GF-D8 (cell line): ENCODE measurements at regions not wholly inside any gene's neighbourhood (a gene's known extent, or its start where the extent isn't known, plus 50 kb on each side); places are given as distances from the start of the nearest gene placed in this dataset.

ENCODE experiments used
- DNase-seq: peaks from one replicate; lab custom pipeline; 2025; lab: John Stamatoyannopoulos, UW

DNA sequence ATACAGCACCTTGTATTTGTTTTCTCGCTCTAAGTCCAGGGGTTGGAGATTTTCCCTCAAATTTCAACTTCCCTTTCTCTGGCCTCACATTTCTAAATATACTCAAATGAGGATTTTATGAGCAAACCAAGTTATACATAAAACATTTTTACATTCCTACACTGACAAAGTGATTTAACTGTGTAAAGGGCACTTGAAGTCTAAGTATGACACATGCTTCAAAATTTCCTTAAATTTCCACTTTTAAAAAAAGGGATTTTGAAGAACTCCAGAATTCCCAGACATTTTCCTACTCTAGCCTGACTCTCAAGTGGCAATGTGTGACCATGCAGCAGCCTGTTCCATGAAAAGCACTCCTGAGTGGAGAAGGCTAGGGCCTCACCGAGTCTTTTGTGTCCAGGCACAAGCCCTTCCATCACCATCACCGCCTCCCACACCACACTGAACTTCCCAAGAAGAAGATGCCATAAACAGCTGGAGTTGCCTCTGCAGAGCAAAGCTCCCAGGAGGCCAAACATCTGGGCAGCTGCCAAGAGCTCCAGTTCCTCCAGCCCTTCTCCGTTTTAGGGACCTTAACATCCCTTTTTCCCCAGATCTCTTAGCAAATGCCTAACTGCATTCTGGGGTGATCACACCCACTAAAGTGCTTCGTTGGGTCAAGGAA, 68.9 kb downstream of the NCR2 start:
- no peak for DNase-seq

DNA sequence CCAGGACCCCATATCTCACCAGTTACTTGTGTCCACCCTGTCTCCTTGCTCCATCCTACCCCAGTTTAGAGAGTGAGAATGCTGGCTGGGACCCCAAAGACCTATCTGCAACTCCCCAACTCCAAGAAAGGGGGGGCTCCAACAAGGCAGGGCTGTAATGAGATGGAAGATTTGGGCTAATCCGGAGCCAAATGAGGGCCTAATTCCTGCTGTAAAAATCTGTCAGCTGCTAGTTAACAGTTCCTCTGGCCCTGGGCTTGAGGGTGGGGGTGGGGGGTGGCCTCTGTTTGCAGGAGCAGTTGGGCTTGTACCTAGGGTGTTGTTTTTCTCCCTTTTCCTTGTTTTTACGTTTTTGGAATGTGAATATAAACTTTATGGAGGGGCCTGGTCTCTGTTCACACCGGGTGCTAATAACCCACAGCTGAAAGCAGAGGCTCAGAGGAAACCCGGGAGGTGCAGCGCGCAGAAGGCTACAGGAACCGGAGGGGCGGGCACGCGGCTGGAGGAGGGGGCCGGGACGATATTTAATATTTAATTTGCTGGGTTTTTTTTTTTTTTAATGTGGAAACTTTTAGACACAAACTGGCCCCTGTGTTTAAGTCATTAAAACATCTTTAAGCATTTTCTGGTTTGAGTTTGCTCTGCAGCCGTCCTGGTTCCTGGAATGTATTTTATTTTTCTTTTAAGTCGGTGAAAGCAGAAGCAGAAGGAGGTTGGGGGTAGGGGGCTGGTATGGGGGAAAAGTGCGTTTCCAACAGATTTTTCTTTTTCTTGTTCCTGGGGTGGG, 70.7 kb downstream of the NCR2 start:
- DNase-seq, result no peak

DNA sequence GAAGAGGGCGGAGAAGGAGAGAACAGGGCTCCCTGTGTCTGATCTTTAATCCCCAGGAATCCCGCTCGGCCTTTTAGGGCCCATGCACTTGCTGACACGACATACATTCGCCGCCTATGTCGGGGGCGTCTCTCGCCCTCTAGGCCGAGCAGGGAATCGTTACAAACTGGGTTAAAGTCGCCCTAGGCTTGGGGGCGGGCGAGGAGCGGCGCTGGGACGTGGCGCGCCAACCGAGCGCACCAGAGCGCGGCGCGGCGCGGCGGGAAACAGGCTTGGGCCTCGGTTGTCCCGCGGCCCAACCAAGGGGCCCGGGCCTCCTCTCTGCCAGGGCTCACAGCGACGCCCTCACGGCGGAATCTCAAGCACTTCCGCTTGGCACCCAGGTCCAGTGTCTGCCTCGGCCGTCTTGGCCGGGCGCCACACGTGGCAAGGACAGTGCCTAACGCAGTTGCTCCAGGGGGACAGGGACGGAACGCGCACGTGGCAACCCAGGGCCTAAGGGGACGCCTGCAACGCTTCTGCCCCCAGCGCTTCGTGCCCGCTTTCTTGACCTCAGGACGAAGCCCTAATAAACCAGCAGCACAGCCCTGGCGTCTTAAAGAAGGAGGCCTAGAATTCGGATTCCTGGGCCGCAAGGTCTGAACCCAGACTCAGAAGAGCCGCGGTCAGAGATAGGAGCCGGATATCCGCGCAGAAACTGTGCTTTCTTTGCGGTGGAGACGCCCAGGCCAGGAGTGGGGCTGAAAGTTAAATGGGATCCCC, 71.5 kb downstream of the NCR2 start:
- DNase-seq, result no peak

DNA sequence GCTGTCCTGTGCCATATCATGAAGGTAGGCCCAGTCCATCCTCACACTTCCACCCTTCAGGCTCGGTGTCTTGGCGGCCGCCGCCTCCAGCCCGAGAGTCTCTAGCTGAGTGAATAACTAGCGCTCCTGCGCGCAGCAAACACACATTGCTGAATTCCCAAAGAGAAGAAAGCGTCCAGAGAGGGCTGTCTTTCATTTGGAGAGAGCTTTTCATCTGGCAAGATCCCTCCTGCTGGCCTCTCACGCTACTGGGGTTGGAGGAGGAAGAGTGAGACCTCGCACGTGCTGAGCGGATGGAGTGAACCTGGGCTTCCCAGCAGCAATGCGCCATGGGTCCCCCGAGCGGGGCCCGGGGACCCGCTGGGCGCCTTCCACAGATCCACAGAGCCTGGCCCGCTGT, 73.2 kb downstream of the NCR2 start:
- DNase-seq, result no peak

DNA sequence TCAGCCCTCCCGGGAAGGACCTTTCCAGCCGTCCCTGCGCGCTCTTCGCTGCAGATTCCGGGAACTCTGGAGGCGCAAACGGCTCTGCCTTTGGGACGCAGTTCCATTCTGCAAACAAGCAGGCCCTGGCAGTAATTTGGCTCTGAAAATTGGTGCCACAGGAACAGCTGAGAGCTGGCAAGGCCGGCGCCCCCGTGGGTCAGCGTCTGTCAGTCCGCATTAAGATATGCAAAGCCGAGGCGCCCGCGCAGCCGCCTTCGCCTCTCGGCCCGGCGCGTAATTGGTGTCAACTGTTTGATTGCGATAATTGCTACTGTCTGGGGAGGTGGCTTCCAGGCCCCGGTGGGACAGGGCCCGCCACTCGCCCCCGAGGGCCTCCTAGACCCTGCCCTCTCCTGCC, 73.6 kb downstream of the NCR2 start:
- DNase-seq, result no peak

DNA sequence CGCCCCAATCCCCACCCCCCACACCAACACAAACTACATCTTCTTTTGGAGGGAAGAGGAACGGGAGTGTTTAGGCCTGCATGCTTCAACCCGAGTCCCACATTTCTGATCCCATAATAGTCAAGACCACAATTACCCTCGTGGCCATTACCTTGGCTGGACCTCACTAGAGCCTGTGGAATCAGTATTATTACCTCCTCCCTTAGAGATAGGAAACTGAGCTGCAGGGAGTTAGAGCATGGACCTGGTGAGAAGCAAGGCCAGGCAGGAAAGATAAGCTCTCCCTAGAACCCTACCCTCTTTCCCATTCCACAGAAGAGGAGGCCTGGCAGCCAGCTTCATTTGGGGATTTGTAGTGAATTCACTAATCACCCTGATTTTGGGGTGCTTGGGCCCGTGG, 74.1 kb downstream of the NCR2 start:
- DNase-seq, result no peak

DNA sequence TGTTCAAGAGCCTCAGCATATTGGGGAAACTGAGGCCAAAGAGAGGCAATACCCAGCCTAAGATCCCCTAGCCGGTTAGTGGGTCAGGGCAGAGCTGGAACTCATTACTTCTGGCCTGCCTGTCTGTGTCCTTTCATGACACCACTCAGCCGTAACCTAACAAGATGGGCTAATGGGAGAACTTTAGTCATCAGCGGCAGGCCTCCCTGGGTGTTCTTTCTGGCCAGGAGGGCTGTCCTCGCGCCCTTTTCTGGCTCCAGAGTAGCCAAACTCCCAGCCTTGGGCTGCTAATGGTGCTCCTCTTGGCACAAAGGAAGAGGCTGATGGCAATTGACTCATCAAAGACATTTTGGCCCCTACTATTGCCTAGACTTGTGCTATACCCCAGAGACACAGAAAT, 76.6 kb downstream of the NCR2 start:
- DNase-seq, result no peak

DNA sequence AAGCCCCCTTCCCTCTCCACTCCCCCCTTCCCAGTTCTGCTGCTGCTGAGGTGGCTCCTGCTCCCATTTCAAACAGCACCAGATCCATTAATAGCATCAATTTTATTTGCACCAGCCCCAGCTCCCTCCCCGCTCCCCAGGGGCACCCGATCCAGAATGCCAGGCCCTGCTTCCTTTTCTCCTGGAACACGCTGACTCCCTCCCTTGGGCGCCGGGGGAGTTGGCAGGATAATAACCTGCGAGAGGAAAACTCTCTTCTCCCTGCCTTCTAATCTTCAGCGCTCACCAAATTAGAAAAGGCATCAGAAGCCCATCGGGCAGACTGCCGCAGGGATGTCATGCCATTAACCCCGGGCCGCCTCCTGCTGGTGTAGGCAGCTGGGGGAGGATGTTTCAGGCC, 77.8 kb downstream of the NCR2 start:
- DNase-seq, result no peak

DNA sequence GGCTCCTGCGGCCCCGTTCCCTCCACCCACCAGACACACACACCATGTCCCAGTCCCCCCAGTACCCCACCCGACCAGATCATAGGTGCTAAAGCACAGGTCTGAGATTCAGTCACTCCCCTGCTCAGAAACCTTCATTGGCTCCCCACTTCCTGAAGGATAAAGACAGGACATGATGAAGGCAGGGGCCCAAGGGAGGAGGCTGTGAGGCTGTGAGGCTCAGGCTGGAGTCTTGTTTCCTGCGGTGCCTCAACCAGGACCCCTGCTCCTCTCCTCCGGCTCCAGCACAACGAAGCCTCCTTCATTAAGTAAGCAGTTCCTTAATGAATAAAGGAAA, 81.1 kb downstream of the NCR2 start:
- no peak for DNase-seq

DNA sequence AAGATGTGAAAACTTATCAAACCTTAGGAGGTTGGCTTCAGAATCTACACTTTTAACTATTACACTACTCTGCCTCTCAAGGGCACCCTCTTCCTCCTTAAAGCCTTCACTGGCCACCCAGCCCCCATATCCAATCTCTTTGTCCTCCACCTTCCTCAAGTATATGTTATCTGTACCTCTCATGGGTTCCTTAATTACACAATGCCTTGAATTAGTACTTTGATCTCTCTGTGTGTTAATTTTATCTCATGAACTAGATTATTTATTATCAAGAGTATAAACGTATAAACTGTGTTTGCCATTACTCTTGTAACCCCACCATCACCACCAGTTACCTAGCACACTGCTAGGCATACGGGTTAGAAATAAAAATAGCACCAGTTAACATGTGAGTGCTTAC, 83.3 kb downstream of the NCR2 start:
- DNase-seq, result no peak

DNA sequence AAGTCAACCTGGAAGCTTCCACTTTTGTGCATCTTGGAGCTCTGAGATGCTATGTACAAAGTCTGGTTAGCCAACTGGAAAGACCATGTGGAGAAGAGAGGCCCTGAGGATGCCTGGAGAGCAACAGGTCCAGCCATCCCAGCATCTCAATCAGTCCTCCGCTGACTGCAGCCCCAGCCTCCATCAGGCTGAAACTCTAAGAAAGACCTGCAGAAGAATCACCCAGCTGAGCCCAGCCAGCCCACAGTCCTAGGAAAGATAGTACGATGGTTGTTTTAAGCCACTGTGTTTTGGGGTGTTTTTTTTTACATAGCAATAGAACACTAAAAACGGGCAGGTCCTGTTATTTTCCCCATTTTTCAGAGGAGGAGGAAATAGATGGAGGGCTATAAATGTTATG, 84.0 kb downstream of the NCR2 start:
- DNase-seq, result no peak

DNA sequence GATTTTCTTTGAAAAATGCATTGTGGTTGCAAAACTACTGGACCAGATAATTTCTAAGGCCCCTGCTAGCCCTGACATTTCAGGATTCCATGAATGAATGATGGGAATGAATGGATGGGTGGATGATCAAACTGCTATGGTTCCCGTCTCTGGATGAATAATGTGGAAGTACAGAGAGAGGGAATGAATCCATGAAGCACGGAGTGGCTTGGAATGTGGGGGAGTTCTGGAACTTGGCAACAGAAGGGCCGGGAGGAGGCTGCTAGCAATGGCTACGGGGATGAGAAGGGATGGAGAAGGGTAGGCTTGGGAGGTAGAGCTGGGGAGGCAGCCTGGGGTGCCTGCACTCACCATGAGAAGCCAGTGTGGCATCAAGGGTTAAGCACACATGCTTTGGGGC, 84.8 kb downstream of the NCR2 start:
- no peak for DNase-seq

DNA sequence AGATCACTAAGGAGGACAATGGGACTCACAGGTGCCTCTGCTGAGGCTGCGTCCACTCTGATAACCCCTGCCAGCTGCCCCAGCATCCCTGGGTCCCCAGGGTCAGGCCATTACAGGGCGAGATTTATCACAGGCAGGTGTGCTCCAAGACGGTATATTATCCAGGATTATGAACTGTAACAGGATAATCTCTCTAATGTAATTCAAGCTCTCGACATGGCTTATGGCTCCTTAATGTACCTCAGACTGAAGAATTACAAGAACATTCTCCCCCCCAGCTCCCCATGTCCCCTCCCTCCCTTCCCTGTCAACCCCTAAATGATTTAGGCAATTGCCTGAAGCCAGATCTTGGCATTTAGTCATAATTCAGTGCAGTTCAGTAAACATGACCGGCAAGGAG, 86.8 kb downstream of the NCR2 start:
- no peak for DNase-seq

DNA sequence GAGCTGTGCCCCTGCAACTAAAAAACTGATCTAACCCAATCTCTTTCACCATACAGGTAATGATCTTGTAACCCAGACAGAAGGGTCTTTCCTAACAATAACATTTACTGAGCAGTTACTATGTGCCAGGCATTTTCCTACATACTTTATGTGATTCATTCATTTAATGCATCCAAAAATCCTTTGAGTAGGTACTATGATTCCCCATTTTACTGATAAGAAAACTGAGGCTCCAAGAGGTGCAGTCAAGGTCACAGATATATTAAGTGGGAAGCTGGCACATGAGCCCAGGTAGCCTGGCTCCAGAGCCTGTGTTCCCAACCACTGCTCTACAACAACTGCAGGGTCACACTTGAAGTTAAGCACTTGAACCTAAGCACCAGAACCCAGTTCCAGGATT, 87.6 kb downstream of the NCR2 start:
- no peak for DNase-seq

DNA sequence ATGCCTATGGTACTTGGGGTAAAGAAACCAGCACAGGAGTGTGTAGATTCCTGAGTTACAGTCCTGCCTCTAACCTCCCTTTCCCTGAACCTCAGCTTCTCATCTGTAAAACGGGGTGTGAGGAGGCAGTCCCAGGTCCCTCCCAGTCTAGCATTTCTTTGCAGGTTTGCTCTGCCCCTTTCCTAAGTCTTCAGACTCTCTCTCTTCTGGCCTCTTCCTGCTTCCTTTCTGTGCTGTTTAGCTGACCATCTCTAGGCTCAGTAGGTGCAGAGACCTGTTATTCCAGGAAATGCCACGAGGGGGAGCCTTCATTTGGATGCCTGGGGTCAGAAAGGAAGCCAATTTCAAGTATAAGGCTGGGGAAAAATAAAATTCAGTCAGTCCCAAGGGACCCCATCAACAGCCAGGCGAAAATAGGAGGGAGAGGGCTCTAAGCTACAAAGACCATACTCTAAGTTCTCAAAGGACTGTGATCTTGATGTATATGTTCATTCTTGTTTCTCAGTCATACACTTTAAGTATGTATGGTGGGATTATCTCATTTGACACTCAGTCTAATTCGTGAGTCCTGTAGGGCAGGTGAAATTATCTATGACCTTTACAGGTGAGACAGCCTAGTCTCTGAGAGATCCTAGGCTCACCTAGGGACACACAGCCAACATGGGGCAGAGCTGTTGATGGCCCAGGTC, 89.1 kb downstream of the NCR2 start:
- peak; percentile 16 for DNase-seq

DNA sequence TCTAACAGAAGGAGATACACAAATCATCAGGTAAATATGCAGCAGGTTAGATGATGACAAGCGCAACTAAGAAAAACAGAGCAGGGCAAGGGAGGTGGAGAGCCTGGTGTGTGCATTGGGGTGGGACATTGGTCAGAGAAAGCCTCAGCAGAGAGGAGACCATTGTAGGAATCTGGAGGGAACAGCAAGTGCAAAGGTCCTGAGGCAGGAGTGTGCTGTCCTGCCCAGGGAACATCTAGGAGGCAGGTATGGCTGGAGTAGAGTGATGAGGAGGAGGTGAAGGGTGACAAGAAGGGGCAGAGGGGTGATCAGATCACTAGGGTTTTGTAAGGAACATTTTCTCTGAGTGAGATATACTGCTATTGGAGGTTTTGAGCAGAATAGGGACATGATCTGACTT, 90.1 kb downstream of the NCR2 start:
- DNase-seq, result no peak

DNA sequence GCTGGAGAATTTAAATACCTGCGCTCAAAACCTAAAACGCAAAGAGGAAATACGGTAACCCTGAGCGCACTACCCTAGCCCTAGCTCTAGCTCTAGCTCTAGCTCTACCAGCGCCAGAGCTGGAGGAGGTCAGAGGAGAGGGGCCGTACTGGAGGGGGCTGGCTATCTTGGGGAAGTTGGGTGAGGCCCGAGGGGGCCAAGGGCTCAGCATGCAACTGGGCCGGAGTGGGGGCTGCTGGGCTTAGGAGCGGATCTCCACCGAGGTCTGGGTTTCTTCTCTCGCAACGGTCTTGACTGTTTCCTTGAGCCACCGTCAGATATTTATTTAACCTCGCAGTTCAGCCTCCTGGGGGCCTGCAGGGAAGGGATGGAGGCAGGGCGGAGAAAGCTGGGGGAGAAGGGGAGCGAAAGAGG, 91.0 kb downstream of the NCR2 start:
- no peak for DNase-seq

DNA sequence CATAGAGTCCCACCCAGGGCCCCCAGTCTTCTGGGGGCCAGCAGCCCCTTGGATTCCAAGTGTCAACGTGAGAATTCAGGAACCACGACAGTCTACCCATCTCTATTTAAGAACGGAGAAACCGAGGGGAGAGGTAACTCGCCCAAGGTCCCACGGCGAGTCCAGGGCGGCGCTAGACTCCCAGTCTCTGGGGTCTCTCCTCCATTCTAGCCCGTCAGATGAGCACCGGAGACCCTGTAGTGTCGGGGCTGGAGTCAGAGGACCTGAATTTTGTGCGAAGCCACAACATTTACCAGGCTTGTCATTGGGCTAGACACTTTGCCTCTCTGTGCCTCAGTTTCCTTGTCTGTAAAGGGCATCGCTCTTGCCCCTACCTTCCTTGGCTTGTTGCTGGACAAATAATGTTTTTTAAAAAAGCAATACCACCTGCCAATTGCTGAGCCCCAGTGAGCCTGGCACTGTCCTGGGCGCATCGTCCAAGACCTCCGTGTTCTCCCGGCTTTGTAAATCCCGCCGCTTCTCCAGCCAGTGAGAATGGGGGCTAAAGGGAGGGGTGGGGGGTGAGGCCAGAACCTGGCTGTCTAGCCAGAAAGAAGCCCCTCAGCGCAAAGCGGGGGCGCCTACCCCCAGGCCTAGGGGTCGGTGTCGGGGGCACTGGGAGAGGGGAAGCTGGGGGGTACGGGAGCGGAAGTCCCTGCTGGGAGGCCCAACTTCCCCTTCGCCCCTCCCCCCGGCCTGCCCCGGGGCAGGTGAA, 91.7 kb downstream of the NCR2 start:
- DNase-seq, result no peak

DNA sequence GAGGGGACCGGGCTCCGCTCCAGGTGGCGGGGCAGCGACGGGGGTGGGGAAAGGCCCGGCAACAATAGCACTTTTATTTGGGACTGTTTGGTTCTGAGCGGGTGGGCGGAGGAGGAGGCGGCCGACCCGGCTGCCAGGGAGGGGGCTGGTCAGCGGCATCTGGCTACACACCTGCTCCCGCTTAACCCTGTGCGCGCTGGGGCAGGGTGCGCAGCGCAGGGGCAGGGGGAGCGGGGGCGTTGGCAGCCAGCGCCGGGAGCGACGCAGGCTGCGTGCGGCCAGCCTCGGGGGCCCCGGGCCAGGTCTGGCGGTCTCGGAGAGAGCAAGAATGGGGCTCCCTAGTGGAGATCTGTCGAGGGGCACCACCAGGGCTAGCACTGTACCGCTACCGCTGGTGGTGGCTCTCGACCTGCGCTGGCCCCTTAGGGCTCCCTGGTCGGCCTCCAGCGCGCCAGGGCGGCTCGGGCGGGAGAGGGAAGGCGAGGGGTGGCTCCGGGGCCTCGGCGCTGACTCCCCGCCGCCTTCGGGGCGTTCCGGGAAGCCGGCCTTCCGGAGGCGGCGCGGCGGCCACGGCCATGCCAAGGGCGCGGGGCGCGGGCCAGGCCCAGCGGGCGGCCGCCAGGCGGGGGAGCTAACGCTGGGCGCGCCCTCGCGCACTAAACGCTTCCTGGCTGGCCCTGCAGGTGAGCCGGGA, 92.4 kb downstream of the NCR2 start:
- DNase-seq, result no peak

DNA sequence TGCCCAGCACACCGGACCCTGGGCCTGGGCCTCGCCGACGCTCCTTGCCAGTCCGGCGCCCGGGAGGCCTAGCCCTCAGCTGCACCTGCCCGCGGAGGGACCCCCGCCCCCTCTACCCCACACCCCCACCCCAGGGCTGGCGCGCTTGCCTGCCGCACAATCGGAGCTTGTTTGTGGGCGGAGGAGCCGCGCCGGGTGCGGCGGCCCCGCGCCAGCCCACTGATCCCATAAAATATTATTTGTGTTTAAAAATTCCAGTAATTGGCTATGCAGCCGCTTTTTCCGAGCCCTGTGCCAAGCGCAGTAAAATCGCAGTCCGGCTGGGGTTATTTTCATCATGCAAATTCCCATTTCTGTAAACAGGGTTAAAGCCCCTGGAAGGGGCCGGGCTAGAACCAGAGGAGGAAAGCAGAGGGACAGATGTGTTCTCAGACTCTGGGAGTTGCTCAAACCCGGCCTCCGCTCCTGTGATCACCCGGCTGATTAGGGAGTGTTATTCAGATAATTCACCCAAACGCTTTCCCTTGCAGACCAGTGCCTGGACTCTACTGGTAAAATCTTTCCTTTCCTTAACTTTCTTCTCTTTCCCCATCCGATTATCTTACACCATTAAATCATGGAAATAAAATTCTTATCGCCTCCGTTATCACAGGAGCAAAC, 93.1 kb downstream of the NCR2 start:
- no peak for DNase-seq

DNA sequence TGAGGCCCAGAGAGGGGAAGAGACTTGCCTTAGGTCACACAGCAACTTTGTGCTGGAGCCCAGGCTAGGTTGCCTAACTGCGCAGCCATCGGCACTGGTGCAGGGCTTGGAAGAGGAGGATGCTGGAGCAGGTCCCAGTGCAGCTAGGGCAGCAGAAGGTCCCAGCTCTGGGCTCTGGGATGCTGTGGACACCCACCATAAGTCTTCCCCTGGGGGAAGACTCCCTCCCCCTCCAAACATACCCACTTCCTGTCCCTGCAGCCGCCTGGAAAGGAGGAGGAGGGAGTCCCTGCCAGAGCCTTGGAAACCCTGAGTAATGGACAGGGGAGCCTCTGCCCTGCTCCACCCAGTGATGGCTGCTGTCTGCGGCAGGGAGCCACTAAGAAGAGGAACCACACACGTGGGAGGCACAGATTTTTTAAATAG, 93.6 kb downstream of the NCR2 start:
- no peak for DNase-seq
